HL-60 (cell line): ENCODE measurements at regions not wholly inside any gene's neighbourhood (a gene's known extent, or its start where the extent isn't known, plus 50 kb on each side); places are given as distances from the start of the nearest gene placed in this dataset.

ENCODE experiments used
- CTCF ChIP-seq: IDR thresholded peaks from one replicate; pipeline ENCODE4 v1.5.1; 2011; ENCODE audit warnings: low read length, control low read depth, inconsistent platforms; ENCODE audit not compliant: insufficient read depth
- POLR2AphosphoS5 ChIP-seq: IDR thresholded peaks from 2 replicates; pipeline ENCODE4 v1.6.1; 2012; ENCODE audit warnings: low read depth
- TF ChIP-seq, protein P1 (sequence below): IDR thresholded peaks from 2 replicates; pipeline ENCODE4 v1.6.1; 2012; ENCODE audit warnings: low read depth; ENCODE audit not compliant: insufficient replicate concordance

GRCh38 chr9:108186642-108187395 lies 669.0 kb downstream of the ACTL7B start:
- no peak for TF ChIP-seq CTCF
- TF ChIP-seq, protein P1, sequence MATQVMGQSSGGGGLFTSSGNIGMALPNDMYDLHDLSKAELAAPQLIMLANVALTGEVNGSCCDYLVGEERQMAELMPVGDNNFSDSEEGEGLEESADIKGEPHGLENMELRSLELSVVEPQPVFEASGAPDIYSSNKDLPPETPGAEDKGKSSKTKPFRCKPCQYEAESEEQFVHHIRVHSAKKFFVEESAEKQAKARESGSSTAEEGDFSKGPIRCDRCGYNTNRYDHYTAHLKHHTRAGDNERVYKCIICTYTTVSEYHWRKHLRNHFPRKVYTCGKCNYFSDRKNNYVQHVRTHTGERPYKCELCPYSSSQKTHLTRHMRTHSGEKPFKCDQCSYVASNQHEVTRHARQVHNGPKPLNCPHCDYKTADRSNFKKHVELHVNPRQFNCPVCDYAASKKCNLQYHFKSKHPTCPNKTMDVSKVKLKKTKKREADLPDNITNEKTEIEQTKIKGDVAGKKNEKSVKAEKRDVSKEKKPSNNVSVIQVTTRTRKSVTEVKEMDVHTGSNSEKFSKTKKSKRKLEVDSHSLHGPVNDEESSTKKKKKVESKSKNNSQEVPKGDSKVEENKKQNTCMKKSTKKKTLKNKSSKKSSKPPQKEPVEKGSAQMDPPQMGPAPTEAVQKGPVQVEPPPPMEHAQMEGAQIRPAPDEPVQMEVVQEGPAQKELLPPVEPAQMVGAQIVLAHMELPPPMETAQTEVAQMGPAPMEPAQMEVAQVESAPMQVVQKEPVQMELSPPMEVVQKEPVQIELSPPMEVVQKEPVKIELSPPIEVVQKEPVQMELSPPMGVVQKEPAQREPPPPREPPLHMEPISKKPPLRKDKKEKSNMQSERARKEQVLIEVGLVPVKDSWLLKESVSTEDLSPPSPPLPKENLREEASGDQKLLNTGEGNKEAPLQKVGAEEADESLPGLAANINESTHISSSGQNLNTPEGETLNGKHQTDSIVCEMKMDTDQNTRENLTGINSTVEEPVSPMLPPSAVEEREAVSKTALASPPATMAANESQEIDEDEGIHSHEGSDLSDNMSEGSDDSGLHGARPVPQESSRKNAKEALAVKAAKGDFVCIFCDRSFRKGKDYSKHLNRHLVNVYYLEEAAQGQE, result no peak
- no peak for TF ChIP-seq POLR2AphosphoS5
